ENCODE measurements at regions not wholly inside any gene's neighbourhood (a gene's known extent, or its start where the extent isn't known, plus 50 kb on each side); places are given as distances from the start of the nearest gene placed in this dataset.

GRCh38 chr7:106397994-106398393, 113.2 kb upstream of the NAMPT start (continued):
- TF ChIP-seq ZNF565 (CRISPR knock-in tag; conservative IDR thresholded peaks at IDR 0.05; ENCODE audit: low read depth) (no peak), ARNTL (CRISPR knock-in tag; IDR thresholded peaks at IDR 0.05; ENCODE audit: borderline replicate concordance, low read depth) (no peak), ZFP30 (CRISPR knock-in tag; IDR thresholded peaks at IDR 0.05) (no peak), ISL1 (CRISPR knock-in tag; IDR thresholded peaks at IDR 0.05) (no peak), GLIS3 (CRISPR knock-in tag; IDR thresholded peaks at IDR 0.05) (no peak), TOX (CRISPR knock-in tag; IDR thresholded peaks at IDR 0.05; ENCODE audit: borderline replicate concordance) (no peak), ESRRG (CRISPR knock-in tag; IDR thresholded peaks at IDR 0.05) (no peak)

GRCh38 chr7:106394526-106394925, 109.7 kb upstream of the NAMPT start:
- no peak for ATAC-seq
- TF ChIP-seq TOX (CRISPR knock-in tag; IDR thresholded peaks at IDR 0.05; ENCODE audit: borderline replicate concordance), result no peak
- TF ChIP-seq ZFP30 (CRISPR knock-in tag; IDR thresholded peaks at IDR 0.05), result no peak
- no peak for TF ChIP-seq TCF4 (CRISPR knock-in tag; IDR thresholded peaks at IDR 0.05; ENCODE audit: borderline replicate concordance)
- TF ChIP-seq POU6F1 (CRISPR knock-in tag; IDR thresholded peaks at IDR 0.05; ENCODE audit: borderline replicate concordance, low read depth), result no peak
- no peak for TF ChIP-seq ARNTL (CRISPR knock-in tag; IDR thresholded peaks at IDR 0.05; ENCODE audit: borderline replicate concordance, low read depth)
- TF ChIP-seq, protein P1, sequence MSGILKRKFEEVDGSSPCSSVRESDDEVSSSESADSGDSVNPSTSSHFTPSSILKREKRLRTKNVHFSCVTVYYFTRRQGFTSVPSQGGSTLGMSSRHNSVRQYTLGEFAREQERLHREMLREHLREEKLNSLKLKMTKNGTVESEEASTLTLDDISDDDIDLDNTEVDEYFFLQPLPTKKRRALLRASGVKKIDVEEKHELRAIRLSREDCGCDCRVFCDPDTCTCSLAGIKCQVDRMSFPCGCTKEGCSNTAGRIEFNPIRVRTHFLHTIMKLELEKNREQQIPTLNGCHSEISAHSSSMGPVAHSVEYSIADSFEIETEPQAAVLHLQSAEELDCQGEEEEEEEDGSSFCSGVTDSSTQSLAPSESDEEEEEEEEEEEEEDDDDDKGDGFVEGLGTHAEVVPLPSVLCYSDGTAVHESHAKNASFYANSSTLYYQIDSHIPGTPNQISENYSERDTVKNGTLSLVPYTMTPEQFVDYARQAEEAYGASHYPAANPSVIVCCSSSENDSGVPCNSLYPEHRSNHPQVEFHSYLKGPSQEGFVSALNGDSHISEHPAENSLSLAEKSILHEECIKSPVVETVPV (CRISPR knock-in tag; IDR thresholded peaks at IDR 0.05), result no peak
- no peak for TF ChIP-seq BACH2 (CRISPR knock-in tag; IDR thresholded peaks at IDR 0.05; ENCODE audit: borderline replicate concordance)
- no peak for TF ChIP-seq ZNF8 (CRISPR knock-in tag; IDR thresholded peaks at IDR 0.05)
- TF ChIP-seq, protein P2, sequence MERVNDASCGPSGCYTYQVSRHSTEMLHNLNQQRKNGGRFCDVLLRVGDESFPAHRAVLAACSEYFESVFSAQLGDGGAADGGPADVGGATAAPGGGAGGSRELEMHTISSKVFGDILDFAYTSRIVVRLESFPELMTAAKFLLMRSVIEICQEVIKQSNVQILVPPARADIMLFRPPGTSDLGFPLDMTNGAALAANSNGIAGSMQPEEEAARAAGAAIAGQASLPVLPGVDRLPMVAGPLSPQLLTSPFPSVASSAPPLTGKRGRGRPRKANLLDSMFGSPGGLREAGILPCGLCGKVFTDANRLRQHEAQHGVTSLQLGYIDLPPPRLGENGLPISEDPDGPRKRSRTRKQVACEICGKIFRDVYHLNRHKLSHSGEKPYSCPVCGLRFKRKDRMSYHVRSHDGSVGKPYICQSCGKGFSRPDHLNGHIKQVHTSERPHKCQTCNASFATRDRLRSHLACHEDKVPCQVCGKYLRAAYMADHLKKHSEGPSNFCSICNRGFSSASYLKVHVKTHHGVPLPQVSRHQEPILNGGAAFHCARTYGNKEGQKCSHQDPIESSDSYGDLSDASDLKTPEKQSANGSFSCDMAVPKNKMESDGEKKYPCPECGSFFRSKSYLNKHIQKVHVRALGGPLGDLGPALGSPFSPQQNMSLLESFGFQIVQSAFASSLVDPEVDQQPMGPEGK (CRISPR knock-in tag; IDR thresholded peaks at IDR 0.05; ENCODE audit: borderline replicate concordance), result no peak
- TF ChIP-seq ZFP3 (CRISPR knock-in tag; IDR thresholded peaks at IDR 0.05), result no peak
- no peak for TF ChIP-seq ESRRG (CRISPR knock-in tag; IDR thresholded peaks at IDR 0.05)
- no peak for TF ChIP-seq ZNF565 (CRISPR knock-in tag; conservative IDR thresholded peaks at IDR 0.05; ENCODE audit: low read depth)
- TF ChIP-seq PPARA (CRISPR knock-in tag; IDR thresholded peaks at IDR 0.05; ENCODE audit: borderline replicate concordance), result no peak
- no peak for TF ChIP-seq GLIS3 (CRISPR knock-in tag; IDR thresholded peaks at IDR 0.05)
- TF ChIP-seq CSDC2 (CRISPR knock-in tag; IDR thresholded peaks at IDR 0.05), result no peak
- TF ChIP-seq RARB (CRISPR knock-in tag; IDR thresholded peaks at IDR 0.05), result no peak
- TF ChIP-seq SNAI2 (CRISPR knock-in tag; IDR thresholded peaks at IDR 0.05), result no peak
- no peak for TF ChIP-seq OSR1 (CRISPR knock-in tag; IDR thresholded peaks at IDR 0.05)

DNA sequence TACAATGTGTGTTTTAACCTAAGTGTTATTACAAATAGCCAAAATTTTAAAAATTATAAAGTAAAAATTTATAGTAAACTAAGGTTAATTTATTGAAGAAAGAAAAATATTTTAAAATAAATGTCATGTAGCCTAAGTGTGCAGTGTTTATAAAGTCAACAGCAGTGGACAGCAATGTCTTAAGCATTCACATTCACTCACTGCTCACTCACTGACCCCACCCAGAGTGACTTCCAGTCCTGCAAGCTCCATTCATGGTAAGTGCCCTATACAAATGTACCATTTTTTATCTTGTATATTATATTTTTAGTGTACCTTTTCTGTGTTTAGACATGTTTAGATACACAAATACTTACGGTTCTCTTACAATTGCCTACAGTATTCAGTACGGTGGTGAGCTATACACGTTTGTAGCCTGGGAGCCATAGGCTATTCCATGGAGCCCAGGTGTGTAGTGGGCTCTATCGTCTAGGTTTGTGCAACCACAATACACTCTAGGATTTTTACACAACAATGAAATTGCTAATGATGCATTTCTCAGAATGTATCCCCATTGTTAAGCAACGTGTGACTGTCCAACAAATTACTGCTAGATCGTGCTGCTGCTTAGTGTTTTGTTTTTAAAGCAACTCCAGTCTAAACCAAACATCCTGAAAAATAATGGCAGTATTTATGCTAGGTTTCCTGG, 108.9 kb upstream of the NAMPT start:
- ATAC-seq, result no peak
- no peak for TF ChIP-seq POU6F1 (CRISPR knock-in tag; IDR thresholded peaks at IDR 0.05; ENCODE audit: borderline replicate concordance, low read depth)
- no peak for TF ChIP-seq ZNF8 (CRISPR knock-in tag; IDR thresholded peaks at IDR 0.05)
- TF ChIP-seq PPARA (CRISPR knock-in tag; IDR thresholded peaks at IDR 0.05; ENCODE audit: borderline replicate concordance), result no peak
- TF ChIP-seq ZFP30 (CRISPR knock-in tag; IDR thresholded peaks at IDR 0.05), result no peak
- TF ChIP-seq, protein P2 (CRISPR knock-in tag; IDR thresholded peaks at IDR 0.05; ENCODE audit: borderline replicate concordance), result no peak
- no peak for TF ChIP-seq GLIS3 (CRISPR knock-in tag; IDR thresholded peaks at IDR 0.05)
- no peak for TF ChIP-seq TOX (CRISPR knock-in tag; IDR thresholded peaks at IDR 0.05; ENCODE audit: borderline replicate concordance)
- TF ChIP-seq ZNF565 (CRISPR knock-in tag; conservative IDR thresholded peaks at IDR 0.05; ENCODE audit: low read depth), result no peak
- no peak for TF ChIP-seq CSDC2 (CRISPR knock-in tag; IDR thresholded peaks at IDR 0.05)
- TF ChIP-seq TCF4 (CRISPR knock-in tag; IDR thresholded peaks at IDR 0.05; ENCODE audit: borderline replicate concordance), result no peak
- no peak for TF ChIP-seq ZNF70 (CRISPR knock-in tag; IDR thresholded peaks at IDR 0.05)
- no peak for TF ChIP-seq ZC3H10 (CRISPR knock-in tag; IDR thresholded peaks at IDR 0.05)
- TF ChIP-seq ZFP3 (CRISPR knock-in tag; IDR thresholded peaks at IDR 0.05), result no peak
- TF ChIP-seq ISL1 (CRISPR knock-in tag; IDR thresholded peaks at IDR 0.05), result no peak

All from SK-N-SH treated with all-trans-retinoic acid at 6 μM for 48 hours (cell line).